ENCODE measurements at regions not wholly inside any gene's neighbourhood (a gene's known extent, or its start where the extent isn't known, plus 50 kb on each side); places are given as distances from the start of the nearest gene placed in this dataset.

DNA sequence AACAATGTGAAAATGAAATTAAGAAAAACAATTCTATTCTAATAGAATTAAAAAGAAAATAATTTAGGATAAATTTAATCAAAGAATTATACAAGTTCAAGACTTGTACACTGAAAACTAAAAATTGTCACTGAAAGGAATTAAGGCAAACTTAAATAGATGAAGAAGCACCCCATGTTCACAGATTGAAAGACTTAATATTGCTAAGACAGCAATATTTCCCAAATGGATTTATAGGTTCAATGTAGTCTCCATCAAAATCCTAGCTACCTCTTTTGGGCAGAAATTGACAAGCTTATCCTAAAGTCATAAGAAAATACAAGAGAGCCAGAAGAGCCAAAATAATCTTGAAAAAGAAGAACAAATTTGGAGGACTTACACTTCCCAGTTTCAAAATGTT is 53.5 kb upstream of the UBE3A start:
- ChIA-PET CTCF (no interaction called here), POLR2A (no interaction called here)
- no peak for TF ChIP-seq CTCF (IDR thresholded peaks at IDR 0.05; ENCODE audit: control extremely low read depth, extremely low read depth, low read depth, missing control alignments)
- no peak for DNase-seq (ENCODE audit: extremely low spot score)
